ENCODE measurements at regions not wholly inside any gene's neighbourhood (a gene's known extent, or its start where the extent isn't known, plus 50 kb on each side); places are given as distances from the start of the nearest gene placed in this dataset.

GRCh38 chr10:7007600-7008190, 403.1 kb downstream of the SFMBT2 start:
- no peak for TF ChIP-seq CREB1 (CRISPR knock-in tag; IDR thresholded peaks at IDR 0.05; ENCODE audit: low read depth)
- TF ChIP-seq CTCF (conservative IDR thresholded peaks at IDR 0.05; ENCODE audit: low read depth in 2 of 2): no peak
- no peak for TF ChIP-seq NANOG (IDR thresholded peaks at IDR 0.05; ENCODE audit: borderline replicate concordance)
- TF ChIP-seq POLR2AphosphoS5 (IDR thresholded peaks at IDR 0.05; ENCODE audit: low read depth): no peak
- TF ChIP-seq EZH2phosphoT487 (IDR thresholded peaks at IDR 0.05; ENCODE audit: unreplicated experiment): no peak
- TF ChIP-seq REST (IDR thresholded peaks at IDR 0.05; ENCODE audit: unreplicated experiment): no peak
